CD8-positive, alpha-beta memory T cell (primary cell): ENCODE measurements at regions not wholly inside any gene's neighbourhood (a gene's known extent, or its start where the extent isn't known, plus 50 kb on each side); places are given as distances from the start of the nearest gene placed in this dataset.

Source experiments
- CTCF ChIA-PET: fragments of 350-600 bp; sonication (Branson Sonifier 250); formaldehyde crosslinking; loops from one replicate; lab custom pipeline; 2021; ENCODE audit warnings: antibody characterized with exemption; lab: Charles Lee
- POLR2A ChIA-PET: fragments of 350-600 bp; sonication (Branson Sonifier 250); formaldehyde crosslinking; loops from one replicate; lab custom pipeline; 2021; ENCODE audit warnings: antibody characterized with exemption; lab: Charles Lee
- DNase-seq, 5 donors: peaks; one replicate each; pipeline versions ENCODE4 v3.0.0 to v3.0.0-alpha.2; 2020 to 2022; ENCODE audit warnings: mixed read lengths in 1 of 5
- H3K27ac ChIP-seq: one replicate; pipeline ENCODE4 v1.7.0; 2013; ENCODE audit warnings: low read depth, mild to moderate bottlenecking, low read length, moderate library complexity
- H3K27me3 ChIP-seq: 2 replicates; pipeline ENCODE4 v1.7.0; 2013; ENCODE audit warnings: low read length, mild to moderate bottlenecking; ENCODE audit not compliant: insufficient read depth, poor library complexity, severe bottlenecking
- H3K36me3 ChIP-seq: 2 replicates; pipeline ENCODE4 v1.7.0; 2013; ENCODE audit warnings: mild to moderate bottlenecking, low read length, moderate library complexity; ENCODE audit not compliant: insufficient read depth
- H3K4me1 ChIP-seq: 2 replicates; pipeline ENCODE4 v1.7.0; 2013; ENCODE audit warnings: mild to moderate bottlenecking, low read length, moderate library complexity; ENCODE audit not compliant: insufficient read depth
- H3K4me3 ChIP-seq: 2 replicates; pipeline ENCODE4 v1.7.0; 2013; ENCODE audit warnings: mild to moderate bottlenecking, low read length
- H3K9me3 ChIP-seq: 2 replicates; pipeline ENCODE4 v1.7.0; 2013; ENCODE audit warnings: mild to moderate bottlenecking, low read length
- H3K27ac Mint-ChIP-seq, 8 donors: one replicate each; pipeline ENCODE4 v1.8.0; 2020 to 2021; ENCODE audit warnings: mixed read lengths in 8 of 8, mild to moderate bottlenecking in 6 of 8, inconsistent platforms in 3 of 8, moderate library complexity in 3 of 8
- H3K27me3 Mint-ChIP-seq, 2 donors: one replicate each; pipeline ENCODE4 v1.8.0; 2020 to 2021; ENCODE audit warnings: mixed read lengths in 2 of 2, mild to moderate bottlenecking in 1 of 2, moderate library complexity in 1 of 2
- H3K36me3 Mint-ChIP-seq, 3 donors: one replicate each; pipeline ENCODE4 v1.8.0; 2020 to 2021; ENCODE audit warnings: mixed read lengths in 3 of 3, inconsistent platforms in 1 of 3, mild to moderate bottlenecking in 1 of 3
- H3K4me1 Mint-ChIP-seq, 3 donors: one replicate each; pipeline ENCODE4 v1.8.0; 2020 to 2021; ENCODE audit warnings: mixed read lengths in 3 of 3, inconsistent platforms in 1 of 3, mild to moderate bottlenecking in 1 of 3
- H3K4me3 Mint-ChIP-seq, 7 donors: one replicate each; pipeline ENCODE4 v1.8.0; 2020 to 2021; ENCODE audit warnings: mixed read lengths in 7 of 7, mild to moderate bottlenecking in 6 of 7, moderate library complexity in 4 of 7, inconsistent platforms in 2 of 7
- H3K9me3 Mint-ChIP-seq, 5 donors: one replicate each; pipeline ENCODE4 v1.8.0; 2020 to 2022; ENCODE audit warnings: mixed read lengths in 5 of 5, mild to moderate bottlenecking in 3 of 5, moderate library complexity in 2 of 5, inconsistent platforms in 1 of 5

GRCh38 chr12:125310461-125310860 is 245.2 kb downstream of the AACS start:
- no peak overlapping the region for H3K27ac ChIP-seq
- DNase-seq, result no peak
- no peaks in the 10 kb centered on the region for H3K36me3 Mint-ChIP-seq
- H3K27ac Mint-ChIP-seq, result no peak overlapping the region
- H3K36me3 ChIP-seq, result no peaks in the 10 kb centered on the region
- H3K27me3 Mint-ChIP-seq, result peaks cover 6 to 14% of the 10 kb centered on the region in 2 donors
- ChIA-PET POLR2A (no interaction called here), CTCF (no interaction called here)
- no peaks in the 10 kb centered on the region for H3K4me1 Mint-ChIP-seq
- no peaks in the 10 kb centered on the region for H3K27me3 ChIP-seq
- H3K4me3 Mint-ChIP-seq, result no peak overlapping the region
- no peaks in the 10 kb centered on the region for H3K9me3 ChIP-seq
- no peak overlapping the region for H3K4me3 ChIP-seq
- peaks cover 0 to 4% (median 0%) of the 10 kb centered on the region in 5 donors for H3K9me3 Mint-ChIP-seq
- H3K4me1 ChIP-seq, result no peaks in the 10 kb centered on the region

GRCh38 chr12:125311050-125311449 is 245.8 kb downstream of the AACS start:
- Mint-ChIP-seq H3K36me3 (no peaks in the 10 kb centered on the region), H3K4me1 (no peaks in the 10 kb centered on the region), H3K9me3 (peaks cover 0 to 4% (median 0%) of the 10 kb centered on the region in 5 donors), H3K4me3 (no peak overlapping the region), H3K27ac (no peak overlapping the region), H3K27me3 (peaks cover 9 to 20% of the 10 kb centered on the region in 2 donors)
- no peaks in the 10 kb centered on the region for H3K9me3 ChIP-seq
- no peak overlapping the region for H3K4me3 ChIP-seq
- H3K36me3 ChIP-seq, result no peaks in the 10 kb centered on the region
- ChIA-PET CTCF (no interaction called here), POLR2A (no interaction called here)
- no peaks in the 10 kb centered on the region for H3K4me1 ChIP-seq
- no peaks in the 10 kb centered on the region for H3K27me3 ChIP-seq
- no peak for DNase-seq
- H3K27ac ChIP-seq, result no peak overlapping the region

- no peak overlapping the region for H3K27ac Mint-ChIP-seq
- Histone ChIP-seq H3K27ac (no peak overlapping the region), H3K36me3 (no peaks in the 10 kb centered on the region), H3K27me3 (no peaks in the 10 kb centered on the region), H3K4me1 (no peaks in the 10 kb centered on the region), H3K4me3 (no peak overlapping the region), H3K9me3 (no peaks in the 10 kb centered on the region)
- H3K4me1 Mint-ChIP-seq, result no peaks in the 10 kb centered on the region
- no peak for DNase-seq
- H3K27me3 Mint-ChIP-seq, result peaks cover 9 to 26% of the 10 kb centered on the region in 2 donors
- H3K4me3 Mint-ChIP-seq, result no peak overlapping the region
- POLR2A ChIA-PET, result no interaction called here
- H3K36me3 Mint-ChIP-seq, result no peaks in the 10 kb centered on the region
- CTCF ChIA-PET, result no interaction called here
- peaks cover 0 to 3% (median 0%) of the 10 kb centered on the region in 5 donors for H3K9me3 Mint-ChIP-seq
Measured at GRCh38 chr12:125312471-125312870, 247.2 kb downstream of the AACS start.

GRCh38 chr12:125314051-125314755 is 249.0 kb downstream of the AACS start:
- H3K27me3 Mint-ChIP-seq, result peaks cover 9 to 26% of the 10 kb centered on the region in 2 donors
- H3K27me3 ChIP-seq, result no peaks in the 10 kb centered on the region
- no peak overlapping the region for H3K4me3 ChIP-seq
- DNase-seq, result no peak
- peak overlapping the region in 1 of 8 donors; percentile 47 for H3K27ac Mint-ChIP-seq
- no peaks in the 10 kb centered on the region for H3K36me3 ChIP-seq
- peaks cover 0 to 3% (median 0%) of the 10 kb centered on the region in 5 donors for H3K9me3 Mint-ChIP-seq
- H3K4me3 Mint-ChIP-seq, result no peak overlapping the region
- ChIA-PET POLR2A (no interaction called here), CTCF (no interaction called here)
- no peaks in the 10 kb centered on the region for H3K4me1 ChIP-seq
- no peaks in the 10 kb centered on the region for H3K9me3 ChIP-seq
- no peak overlapping the region for H3K27ac ChIP-seq
- no peaks in the 10 kb centered on the region for H3K4me1 Mint-ChIP-seq
- no peaks in the 10 kb centered on the region for H3K36me3 Mint-ChIP-seq

- Mint-ChIP-seq H3K27me3 (peaks cover 9 to 31% of the 10 kb centered on the region in 2 donors), H3K4me3 (no peak overlapping the region), H3K4me1 (no peaks in the 10 kb centered on the region), H3K9me3 (peaks cover 0 to 3% (median 0%) of the 10 kb centered on the region in 5 donors), H3K36me3 (no peaks in the 10 kb centered on the region), H3K27ac (no peak overlapping the region)
- Histone ChIP-seq H3K4me1 (no peaks in the 10 kb centered on the region), H3K27ac (no peak overlapping the region), H3K27me3 (no peaks in the 10 kb centered on the region), H3K9me3 (no peaks in the 10 kb centered on the region), H3K4me3 (no peak overlapping the region), H3K36me3 (no peaks in the 10 kb centered on the region)
- POLR2A ChIA-PET, result no interaction called here
- DNase-seq, result no peak
- CTCF ChIA-PET, result no interaction called here
Measured at GRCh38 chr12:125315771-125316170, 250.5 kb downstream of the AACS start.

GRCh38 chr12:125320177-125320576 is 254.9 kb downstream of the AACS start:
- Histone ChIP-seq H3K27ac (no peak overlapping the region), H3K4me3 (no peak overlapping the region), H3K4me1 (no peaks in the 10 kb centered on the region), H3K9me3 (no peaks in the 10 kb centered on the region), H3K27me3 (no peaks in the 10 kb centered on the region), H3K36me3 (no peaks in the 10 kb centered on the region)
- peaks cover 0 to 3% (median 0%) of the 10 kb centered on the region in 5 donors for H3K9me3 Mint-ChIP-seq
- ChIA-PET CTCF (no interaction called here), POLR2A (no interaction called here)
- no peak for DNase-seq
- H3K4me3 Mint-ChIP-seq, result no peak overlapping the region
- H3K27ac Mint-ChIP-seq, result no peak overlapping the region
- no peaks in the 10 kb centered on the region for H3K4me1 Mint-ChIP-seq
- H3K27me3 Mint-ChIP-seq, result peaks cover 5 to 18% of the 10 kb centered on the region in 2 donors
- H3K36me3 Mint-ChIP-seq, result no peaks in the 10 kb centered on the region

- H3K9me3 ChIP-seq, result no peaks in the 10 kb centered on the region
- H3K4me1 Mint-ChIP-seq, result no peaks in the 10 kb centered on the region
- no peak overlapping the region for H3K27ac ChIP-seq
- H3K27me3 Mint-ChIP-seq, result peaks cover 12 to 28% of the 10 kb centered on the region in 2 donors
- no peaks in the 10 kb centered on the region for H3K27me3 ChIP-seq
- H3K4me1 ChIP-seq, result no peaks in the 10 kb centered on the region
- H3K27ac Mint-ChIP-seq, result no peak overlapping the region
- no peaks in the 10 kb centered on the region for H3K36me3 ChIP-seq
- ChIA-PET CTCF (interaction anchor here (0.6 kb wide), 1 partner anchor 63 kb away, joined by 4 read pairs; no protein-coding TSS in a partner anchor), POLR2A (no interaction called here)
- no peak overlapping the region for H3K4me3 ChIP-seq
- DNase-seq, result no peak
- H3K9me3 Mint-ChIP-seq, result peaks cover 0 to 4% (median 3%) of the 10 kb centered on the region in 5 donors
- H3K36me3 Mint-ChIP-seq, result no peaks in the 10 kb centered on the region
- H3K4me3 Mint-ChIP-seq, result no peak overlapping the region
Measured at GRCh38 chr12:125324861-125325490, 259.7 kb downstream of the AACS start.

GRCh38 chr12:125329239-125330102 is 264.2 kb downstream of the AACS start:
- Mint-ChIP-seq H3K9me3 (peaks cover 0 to 3% (median 2%) of the 10 kb centered on the region in 5 donors), H3K27me3 (peaks cover 17 to 46% of the 10 kb centered on the region in 2 donors), H3K4me1 (no peaks in the 10 kb centered on the region), H3K36me3 (no peaks in the 10 kb centered on the region), H3K27ac (peak overlapping the region in 1 of 8 donors; percentile 29), H3K4me3 (no peak overlapping the region)
- CTCF ChIA-PET, result no interaction called here
- no peaks in the 10 kb centered on the region for H3K9me3 ChIP-seq
- no peaks in the 10 kb centered on the region for H3K4me1 ChIP-seq
- H3K4me3 ChIP-seq, result no peak overlapping the region
- no peaks in the 10 kb centered on the region for H3K36me3 ChIP-seq
- H3K27ac ChIP-seq, result no peak overlapping the region
- no peaks in the 10 kb centered on the region for H3K27me3 ChIP-seq
- POLR2A ChIA-PET, result no interaction called here
- DNase-seq, result no peak
